ENCODE measurements at regions not wholly inside any gene's neighbourhood (a gene's known extent, or its start where the extent isn't known, plus 50 kb on each side); places are given as distances from the start of the nearest gene placed in this dataset.

DNA sequence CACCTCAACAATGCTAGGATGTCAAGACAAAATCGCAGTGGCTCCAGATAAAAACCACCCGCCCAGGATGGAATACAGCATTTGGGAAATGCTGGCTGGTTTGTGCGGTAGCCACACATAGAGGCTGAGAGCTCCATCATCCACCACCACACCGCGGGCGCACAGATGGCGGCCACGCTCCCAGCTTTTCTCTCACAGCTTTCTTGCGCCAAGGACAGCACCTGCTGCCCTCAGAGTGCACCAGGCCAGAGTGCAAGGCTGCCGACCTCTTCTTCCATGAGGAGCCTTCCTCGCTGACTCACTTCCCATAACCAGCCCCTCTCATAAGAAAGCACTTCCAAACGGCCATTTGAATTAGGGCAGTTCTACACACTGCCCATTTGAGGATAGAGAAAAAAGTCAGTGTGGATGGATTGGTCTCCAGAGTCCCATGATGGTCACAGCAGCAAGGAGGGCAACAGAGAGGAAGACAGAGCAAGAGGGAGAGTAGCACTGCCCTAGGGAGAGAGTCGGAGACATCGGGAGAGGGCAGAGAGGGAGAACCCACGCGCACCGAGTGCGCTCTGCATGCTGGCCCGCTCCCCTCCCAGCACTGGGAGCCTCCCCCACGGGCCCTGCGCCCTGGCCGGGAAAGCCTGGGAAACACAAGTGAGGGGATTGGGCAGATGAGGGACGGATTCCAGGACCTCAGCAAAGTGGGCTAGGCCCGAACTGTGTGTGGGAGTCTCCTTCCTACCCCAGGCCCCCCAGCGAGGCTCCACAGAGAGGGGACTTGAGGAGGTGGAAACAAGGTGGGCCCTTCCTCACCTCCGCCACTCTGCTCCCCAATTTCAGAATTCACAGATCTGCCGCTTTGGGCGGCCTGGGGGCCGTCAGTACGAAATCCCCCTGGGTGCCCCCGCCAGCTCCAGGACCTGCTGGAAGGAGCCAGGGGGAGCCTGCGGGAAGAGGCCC is 156.9 kb downstream of the USP12 start:
- no peak overlapping the region for H3K27ac Mint-ChIP-seq (ENCODE audit: unreplicated experiment)
- H3K9me3 Mint-ChIP-seq, result no peaks in the 10 kb centered on the region
- H3K4me3 Mint-ChIP-seq, result no peak overlapping the region
- H3K4me1 Mint-ChIP-seq, result peaks cover 4% of the 10 kb centered on the region
- DNase-seq (ENCODE audit: low read depth, low spot score), result no peak
- H3K36me3 Mint-ChIP-seq (ENCODE audit: low read depth), result no peaks in the 10 kb centered on the region
- H3K27me3 Mint-ChIP-seq (ENCODE audit: low read depth), result peaks cover 5% of the 10 kb centered on the region
- TF ChIP-seq, protein P1, sequence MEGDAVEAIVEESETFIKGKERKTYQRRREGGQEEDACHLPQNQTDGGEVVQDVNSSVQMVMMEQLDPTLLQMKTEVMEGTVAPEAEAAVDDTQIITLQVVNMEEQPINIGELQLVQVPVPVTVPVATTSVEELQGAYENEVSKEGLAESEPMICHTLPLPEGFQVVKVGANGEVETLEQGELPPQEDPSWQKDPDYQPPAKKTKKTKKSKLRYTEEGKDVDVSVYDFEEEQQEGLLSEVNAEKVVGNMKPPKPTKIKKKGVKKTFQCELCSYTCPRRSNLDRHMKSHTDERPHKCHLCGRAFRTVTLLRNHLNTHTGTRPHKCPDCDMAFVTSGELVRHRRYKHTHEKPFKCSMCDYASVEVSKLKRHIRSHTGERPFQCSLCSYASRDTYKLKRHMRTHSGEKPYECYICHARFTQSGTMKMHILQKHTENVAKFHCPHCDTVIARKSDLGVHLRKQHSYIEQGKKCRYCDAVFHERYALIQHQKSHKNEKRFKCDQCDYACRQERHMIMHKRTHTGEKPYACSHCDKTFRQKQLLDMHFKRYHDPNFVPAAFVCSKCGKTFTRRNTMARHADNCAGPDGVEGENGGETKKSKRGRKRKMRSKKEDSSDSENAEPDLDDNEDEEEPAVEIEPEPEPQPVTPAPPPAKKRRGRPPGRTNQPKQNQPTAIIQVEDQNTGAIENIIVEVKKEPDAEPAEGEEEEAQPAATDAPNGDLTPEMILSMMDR (conservative IDR thresholded peaks at IDR 0.05), result no peak

GRCh38 chr13:27012482-27013197 is 159.0 kb downstream of the USP12 start:
- peaks cover 14% of the 10 kb centered on the region for H3K27me3 Mint-ChIP-seq (ENCODE audit: low read depth)
- peaks cover 4% of the 10 kb centered on the region for H3K4me1 Mint-ChIP-seq
- H3K4me3 Mint-ChIP-seq, result no peak overlapping the region
- no peaks in the 10 kb centered on the region for H3K36me3 Mint-ChIP-seq (ENCODE audit: low read depth)
- TF ChIP-seq, protein P1 (conservative IDR thresholded peaks at IDR 0.05), result no peak
- H3K9me3 Mint-ChIP-seq, result no peaks in the 10 kb centered on the region
- DNase-seq (ENCODE audit: low read depth, low spot score), result no peak
- no peak overlapping the region for H3K27ac Mint-ChIP-seq (ENCODE audit: unreplicated experiment)

DNA sequence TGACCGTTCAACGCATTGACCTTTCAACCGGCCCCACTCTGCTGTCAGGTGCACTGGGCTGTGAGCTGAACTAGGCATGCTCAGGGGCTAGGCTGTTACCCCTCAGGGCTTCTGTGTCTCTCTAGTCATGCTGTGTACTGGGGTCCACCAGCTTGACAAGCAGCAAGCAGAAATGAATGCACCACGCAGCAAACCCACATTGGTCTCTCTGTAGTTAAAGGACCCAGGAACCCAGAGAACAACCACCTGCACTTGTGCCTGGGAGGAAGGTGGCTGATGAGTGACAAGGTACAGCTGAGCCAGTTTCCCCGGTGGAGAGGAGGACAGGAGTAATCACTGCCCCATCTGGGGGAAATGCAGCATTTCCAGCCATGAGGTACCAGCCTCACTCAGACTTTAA is 159.9 kb downstream of the USP12 start:
- Mint-ChIP-seq H3K27me3 (ENCODE audit: low read depth) (peaks cover 24% of the 10 kb centered on the region), H3K4me3 (no peak overlapping the region), H3K27ac (ENCODE audit: unreplicated experiment) (no peak overlapping the region), H3K36me3 (ENCODE audit: low read depth) (no peaks in the 10 kb centered on the region), H3K4me1 (peaks cover 10% of the 10 kb centered on the region), H3K9me3 (no peaks in the 10 kb centered on the region)
- TF ChIP-seq, protein P1 (conservative IDR thresholded peaks at IDR 0.05), result no peak
- DNase-seq (ENCODE audit: low read depth, low spot score), result no peak

DNA sequence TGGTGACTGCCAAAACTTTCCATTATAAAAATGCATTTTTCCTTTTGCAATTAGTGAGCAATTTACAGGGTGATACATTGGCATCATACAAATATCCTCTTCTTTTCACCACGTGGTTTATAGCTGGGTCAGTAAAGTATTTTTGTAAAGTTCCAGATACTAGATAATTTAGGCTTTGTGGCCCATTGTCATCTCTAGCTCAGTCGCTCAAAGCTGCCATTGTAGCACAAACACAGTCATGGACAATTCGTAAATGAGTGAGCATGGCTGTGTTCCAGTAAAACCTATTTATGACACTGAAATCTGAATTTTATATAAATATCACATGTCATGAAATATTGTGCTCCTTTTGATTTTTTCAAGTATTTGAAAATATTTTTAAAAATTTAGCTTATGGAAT is 162.9 kb downstream of the USP12 start:
- H3K27ac Mint-ChIP-seq (ENCODE audit: unreplicated experiment), result no peak overlapping the region
- no peak overlapping the region for H3K4me3 Mint-ChIP-seq
- H3K4me1 Mint-ChIP-seq, result peaks cover 7% of the 10 kb centered on the region
- H3K9me3 Mint-ChIP-seq, result no peaks in the 10 kb centered on the region
- no peak for DNase-seq (ENCODE audit: low read depth, low spot score)
- peaks cover 49% of the 10 kb centered on the region for H3K27me3 Mint-ChIP-seq (ENCODE audit: low read depth)
- no peaks in the 10 kb centered on the region for H3K36me3 Mint-ChIP-seq (ENCODE audit: low read depth)
- TF ChIP-seq, protein P1 (conservative IDR thresholded peaks at IDR 0.05), result no peak

DNA sequence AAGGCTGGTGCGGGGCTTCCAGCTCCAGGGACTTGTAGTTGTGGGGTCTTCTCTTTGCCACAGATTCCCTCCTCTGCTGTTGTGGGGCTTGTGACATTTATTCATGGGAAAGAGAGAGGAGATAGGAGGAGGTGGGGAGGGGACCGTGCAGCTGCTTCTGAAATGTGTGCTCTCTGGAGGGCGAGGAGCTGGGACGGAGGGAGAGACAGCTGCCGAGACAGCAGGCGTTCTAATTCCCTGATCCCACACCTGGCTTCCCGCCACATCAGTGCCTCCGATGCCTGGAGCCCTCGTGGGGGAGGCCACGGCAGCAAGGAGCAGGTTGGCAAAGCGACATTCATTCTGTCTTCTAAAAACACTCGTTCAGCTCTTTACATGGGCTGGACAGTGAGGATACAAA is 164.4 kb downstream of the USP12 start:
- peaks cover 64% of the 10 kb centered on the region for H3K27me3 Mint-ChIP-seq (ENCODE audit: low read depth)
- H3K27ac Mint-ChIP-seq (ENCODE audit: unreplicated experiment), result no peak overlapping the region
- H3K36me3 Mint-ChIP-seq (ENCODE audit: low read depth), result no peaks in the 10 kb centered on the region
- TF ChIP-seq, protein P1 (conservative IDR thresholded peaks at IDR 0.05), result no peak
- H3K4me3 Mint-ChIP-seq, result no peak overlapping the region
- no peaks in the 10 kb centered on the region for H3K9me3 Mint-ChIP-seq
- DNase-seq (ENCODE audit: low read depth, low spot score), result no peak
- peaks cover 7% of the 10 kb centered on the region for H3K4me1 Mint-ChIP-seq
